IPS DF 19.7 (cell line): ENCODE measurements at regions not wholly inside any gene's neighbourhood (a gene's known extent, or its start where the extent isn't known, plus 50 kb on each side); places are given as distances from the start of the nearest gene placed in this dataset.
"Not testable (repeated sequence)": the region's sequence is repeated elsewhere in the genome, so short reads cannot be mapped to it uniquely, and the experiment has no call there.

Experiments
- DNase-seq: peaks from one replicate; pipeline ENCODE4 v3.0.0-alpha.2; 2013; ENCODE audit warnings: low read depth, low spot score

- DNase-seq: no peak
These were observed 300.5 kb downstream of the INSIG2 start for GRCh38 chr2:118388771-118389170.

- no peak for DNase-seq
These were observed 299.2 kb downstream of the INSIG2 start for GRCh38 chr2:118387509-118387908.

GRCh38 chr2:118386641-118387302 is 298.5 kb downstream of the INSIG2 start:
- no peak for DNase-seq

- DNase-seq: no peak
These were observed 292.8 kb downstream of the INSIG2 start for GRCh38 chr2:118380915-118381653.

GRCh38 chr2:118375907-118376485 is 287.7 kb downstream of the INSIG2 start:
- no peak for DNase-seq

- DNase-seq: no peak
These were observed 286.9 kb downstream of the INSIG2 start for GRCh38 chr2:118374974-118375755.

- DNase-seq: no peak
These were observed 284.9 kb downstream of the INSIG2 start for GRCh38 chr2:118372886-118373830.

- DNase-seq: peak; percentile 47
These were observed 283.2 kb downstream of the INSIG2 start for GRCh38 chr2:118371515-118371914.

GRCh38 chr2:118369521-118369920 is 281.2 kb downstream of the INSIG2 start:
- DNase-seq: not testable (repeated sequence)

- no peak for DNase-seq
These were observed 275.3 kb downstream of the INSIG2 start for GRCh38 chr2:118363604-118364003.

GRCh38 chr2:118356051-118356450 is 267.8 kb downstream of the INSIG2 start:
- DNase-seq: no peak

- no peak for DNase-seq
These were observed 263.5 kb downstream of the INSIG2 start for GRCh38 chr2:118351796-118352195.

- DNase-seq: no peak
These were observed 262.4 kb downstream of the INSIG2 start for GRCh38 chr2:118350621-118351020.

GRCh38 chr2:118349365-118349764 is 261.1 kb downstream of the INSIG2 start:
- DNase-seq: no peak

- no peak for DNase-seq
These were observed 260.2 kb downstream of the INSIG2 start for GRCh38 chr2:118348380-118349034.

GRCh38 chr2:118345465-118345864 is 257.2 kb downstream of the INSIG2 start:
- DNase-seq: no peak

- DNase-seq: no peak
These were observed 251.8 kb downstream of the INSIG2 start for GRCh38 chr2:118340103-118340502.

GRCh38 chr2:118339386-118339785 is 251.1 kb downstream of the INSIG2 start:
- no peak for DNase-seq

GRCh38 chr2:118333664-118334063 is 245.4 kb downstream of the INSIG2 start:
- DNase-seq: no peak

GRCh38 chr2:118325321-118325955 is 237.2 kb downstream of the INSIG2 start:
- DNase-seq: no peak
